Central memory CD8-positive, alpha-beta T cell (primary cell): ENCODE measurements at regions not wholly inside any gene's neighbourhood (a gene's known extent, or its start where the extent isn't known, plus 50 kb on each side); places are given as distances from the start of the nearest gene placed in this dataset.
A peak's percentile ranks its signal among the peaks of the same experiment; 100 is the strongest.

Source experiments
- ATAC-seq: fragments of 150-1000 bp; cut with Tn5 transposase; replicated peaks from 2 replicates; pipeline ENCODE4 v1.10.0; 2022; ENCODE audit warnings: mild to moderate bottlenecking, moderate FRiP score, moderate number of reproducible peaks; ENCODE audit not compliant: poor library complexity, severe bottlenecking; ENCODE audit errors: extremely low read depth
- DNase-seq, 2 donors: peaks; one replicate each; pipeline ENCODE4 v3.0.0; 2021; ENCODE audit warnings: low spot score in 2 of 2
- H3K27ac Mint-ChIP-seq: one replicate; pipeline ENCODE4 v1.8.0; 2022; ENCODE audit warnings: low read depth, mild to moderate bottlenecking, moderate library complexity, mixed read lengths
- H3K27me3 Mint-ChIP-seq: one replicate; pipeline ENCODE4 v1.8.0; 2022; ENCODE audit warnings: mixed read lengths
- H3K36me3 Mint-ChIP-seq: one replicate; pipeline ENCODE4 v1.8.0; 2022; ENCODE audit warnings: mild to moderate bottlenecking, moderate library complexity, mixed read lengths; ENCODE audit not compliant: insufficient read depth
- H3K4me1 Mint-ChIP-seq: one replicate; pipeline ENCODE4 v1.8.0; 2022; ENCODE audit warnings: mixed read lengths
- H3K4me3 Mint-ChIP-seq: one replicate; pipeline ENCODE4 v1.8.0; 2022; ENCODE audit warnings: mild to moderate bottlenecking, moderate library complexity, mixed read lengths
- H3K9me3 Mint-ChIP-seq: one replicate; pipeline ENCODE4 v1.8.0; 2022; ENCODE audit warnings: mixed read lengths

DNA sequence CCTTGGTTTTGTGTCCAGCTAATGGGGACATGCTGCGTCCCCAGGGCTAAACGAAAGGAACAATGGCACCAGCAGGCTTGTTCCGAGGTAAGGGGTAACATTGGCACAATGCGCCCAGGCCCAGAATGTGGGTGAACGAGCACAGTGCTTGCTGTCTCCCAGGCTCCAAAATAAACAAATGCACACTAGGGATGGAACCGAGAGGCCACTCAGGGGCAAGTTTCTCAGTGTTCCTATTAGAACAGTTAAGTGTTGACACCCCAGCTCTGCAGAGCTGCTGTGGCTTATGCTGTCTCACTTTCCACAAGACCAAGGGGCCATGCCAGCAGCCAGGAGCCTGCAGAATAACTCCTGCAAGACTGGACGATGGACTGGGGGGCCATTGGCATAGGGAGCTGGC is 492.4 kb downstream of the GADD45G start:
- Mint-ChIP-seq H3K4me3 (no peak overlapping the region), H3K27me3 (peaks cover 17% of the 10 kb centered on the region), H3K27ac (no peak overlapping the region), H3K4me1 (peaks cover 4% of the 10 kb centered on the region), H3K36me3 (peaks cover 3% of the 10 kb centered on the region), H3K9me3 (no peaks in the 10 kb centered on the region)
- no peak for ATAC-seq
- DNase-seq, result no peak

- H3K4me1 Mint-ChIP-seq, result no peaks in the 10 kb centered on the region
- no peak overlapping the region for H3K4me3 Mint-ChIP-seq
- H3K9me3 Mint-ChIP-seq, result no peaks in the 10 kb centered on the region
- no peaks in the 10 kb centered on the region for H3K36me3 Mint-ChIP-seq
- H3K27me3 Mint-ChIP-seq, result peaks cover 6% of the 10 kb centered on the region
- DNase-seq, result no peak
- H3K27ac Mint-ChIP-seq, result no peak overlapping the region
- ATAC-seq, result no peak
Measured at GRCh38 chr9:90098408-90098807, 493.6 kb downstream of the GADD45G start.

DNA sequence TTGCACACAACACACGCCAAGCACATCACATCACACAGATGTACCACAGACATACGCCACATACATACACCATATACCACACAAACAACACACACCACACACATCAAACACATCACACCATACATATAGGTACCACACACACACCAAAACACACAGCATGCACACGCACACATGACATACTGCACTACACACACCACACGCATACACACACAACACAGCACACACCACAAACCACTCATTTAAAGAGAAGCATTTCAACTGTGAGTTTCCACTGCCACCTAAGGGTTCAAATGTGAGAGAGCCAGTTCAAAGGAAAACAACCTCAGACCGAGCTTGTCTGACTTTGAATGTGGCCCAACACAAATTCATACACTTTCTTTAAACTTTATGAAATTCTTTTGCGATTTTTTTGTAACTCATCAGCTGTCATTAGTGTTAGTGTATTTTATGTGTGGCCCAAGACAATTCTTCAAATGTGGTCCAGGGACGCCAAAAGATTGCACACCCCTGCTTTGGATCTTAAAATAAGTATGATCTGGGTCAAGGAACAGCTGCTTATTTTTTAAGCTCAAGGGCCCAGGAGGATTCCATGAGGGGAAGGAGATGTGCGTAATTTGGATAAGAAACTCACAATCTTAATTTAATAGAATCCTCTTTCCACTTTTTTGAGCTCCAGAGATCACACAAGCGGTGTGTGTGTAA is 494.6 kb downstream of the GADD45G start:
- ATAC-seq (no peak), DNase-seq (no peak)
- no peak overlapping the region for H3K27ac Mint-ChIP-seq

DNA sequence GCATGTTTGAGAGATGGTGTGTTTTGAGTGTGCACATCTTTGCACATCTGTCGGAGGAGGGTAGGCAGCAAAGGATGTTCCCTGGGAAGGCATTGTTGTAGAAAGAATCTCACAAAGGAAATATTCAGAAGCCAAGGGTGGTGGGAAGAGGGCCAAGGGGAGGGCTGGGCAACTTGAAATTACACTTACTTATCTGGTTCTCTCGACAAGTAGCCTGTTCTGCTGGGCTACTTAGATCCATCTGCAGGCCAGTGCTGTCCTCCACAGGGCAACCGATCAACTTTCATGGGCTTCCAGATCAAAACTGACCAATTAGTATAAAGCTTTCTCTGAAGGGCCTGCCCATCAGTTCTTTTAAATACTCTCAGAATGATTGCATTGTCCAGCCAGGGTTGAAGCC is 495.2 kb downstream of the GADD45G start:
- DNase-seq, result no peak
- no peaks in the 10 kb centered on the region for H3K9me3 Mint-ChIP-seq
- H3K4me1 Mint-ChIP-seq, result no peaks in the 10 kb centered on the region
- no peaks in the 10 kb centered on the region for H3K36me3 Mint-ChIP-seq
- ATAC-seq, result no peak
- no peak overlapping the region for H3K27ac Mint-ChIP-seq
- no peak overlapping the region for H3K4me3 Mint-ChIP-seq
- no peaks in the 10 kb centered on the region for H3K27me3 Mint-ChIP-seq

More for the DNA sequence above, 494.6 kb downstream of the GADD45G start:
- Mint-ChIP-seq H3K4me3 (no peak overlapping the region), H3K36me3 (no peaks in the 10 kb centered on the region), H3K4me1 (no peaks in the 10 kb centered on the region), H3K27me3 (no peaks in the 10 kb centered on the region), H3K9me3 (no peaks in the 10 kb centered on the region)

GRCh38 chr9:90102292-90102901 is 497.6 kb downstream of the GADD45G start:
- H3K9me3 Mint-ChIP-seq, result no peaks in the 10 kb centered on the region
- no peaks in the 10 kb centered on the region for H3K36me3 Mint-ChIP-seq
- H3K27ac Mint-ChIP-seq, result no peak overlapping the region
- H3K27me3 Mint-ChIP-seq, result no peaks in the 10 kb centered on the region
- no peak overlapping the region for H3K4me3 Mint-ChIP-seq
- peak; percentile 93 for ATAC-seq
- H3K4me1 Mint-ChIP-seq, result no peaks in the 10 kb centered on the region
- peak; percentile 31 to 51 for DNase-seq

- no peaks in the 10 kb centered on the region for H3K9me3 Mint-ChIP-seq
- no peak overlapping the region for H3K27ac Mint-ChIP-seq
- no peak for DNase-seq
- H3K4me1 Mint-ChIP-seq, result no peaks in the 10 kb centered on the region
- H3K36me3 Mint-ChIP-seq, result no peaks in the 10 kb centered on the region
- ATAC-seq, result no peak
- H3K4me3 Mint-ChIP-seq, result no peak overlapping the region
- no peaks in the 10 kb centered on the region for H3K27me3 Mint-ChIP-seq
Measured at GRCh38 chr9:90103771-90104170, 499.0 kb downstream of the GADD45G start.

GRCh38 chr9:90105773-90106172 is 501.0 kb downstream of the GADD45G start:
- ATAC-seq (no peak), DNase-seq (no peak)
- Mint-ChIP-seq H3K4me1 (no peaks in the 10 kb centered on the region), H3K27ac (no peak overlapping the region), H3K36me3 (no peaks in the 10 kb centered on the region), H3K9me3 (no peaks in the 10 kb centered on the region), H3K4me3 (no peak overlapping the region), H3K27me3 (no peaks in the 10 kb centered on the region)

DNA sequence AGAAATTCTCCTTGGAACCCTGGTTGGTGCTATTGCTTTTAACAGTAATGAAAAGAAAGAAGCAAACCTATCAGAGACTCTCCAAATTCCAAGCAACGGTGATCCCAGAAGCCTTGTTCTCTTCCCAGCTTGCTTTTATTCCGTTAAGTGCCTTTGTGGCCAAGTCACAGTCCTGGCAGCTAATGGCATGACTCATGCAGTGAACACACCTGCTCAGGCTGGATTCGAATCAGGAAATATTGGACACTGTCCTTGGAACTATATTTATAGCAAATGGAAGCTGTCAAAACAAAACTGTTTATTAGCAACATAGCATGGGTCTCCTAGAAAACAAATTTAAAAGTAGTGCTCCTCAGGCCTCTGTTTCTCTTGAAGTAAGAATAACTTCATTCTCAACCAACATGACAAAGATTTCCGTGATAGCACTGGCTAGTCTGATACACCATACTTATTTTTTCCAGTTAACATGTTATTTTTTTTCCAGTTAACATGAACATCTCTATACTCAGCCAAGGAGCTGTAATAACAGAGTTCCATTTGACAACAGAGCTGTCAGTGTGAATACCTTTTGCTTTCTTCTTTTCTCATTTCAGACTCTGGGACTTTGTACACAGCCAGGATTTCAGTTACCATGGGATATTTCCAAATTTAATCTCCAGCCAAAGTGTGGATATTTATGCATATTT is 502.4 kb downstream of the GADD45G start:
- Mint-ChIP-seq H3K4me1 (no peaks in the 10 kb centered on the region), H3K9me3 (no peaks in the 10 kb centered on the region), H3K4me3 (no peak overlapping the region), H3K27ac (no peak overlapping the region), H3K27me3 (no peaks in the 10 kb centered on the region), H3K36me3 (no peaks in the 10 kb centered on the region)
- ATAC-seq, result no peak
- DNase-seq, result no peak

- H3K27me3 Mint-ChIP-seq, result peaks cover 2% of the 10 kb centered on the region
- H3K9me3 Mint-ChIP-seq, result no peaks in the 10 kb centered on the region
- H3K4me3 Mint-ChIP-seq, result no peak overlapping the region
Measured at GRCh38 chr9:90107726-90108655, 503.2 kb downstream of the GADD45G start.

DNA sequence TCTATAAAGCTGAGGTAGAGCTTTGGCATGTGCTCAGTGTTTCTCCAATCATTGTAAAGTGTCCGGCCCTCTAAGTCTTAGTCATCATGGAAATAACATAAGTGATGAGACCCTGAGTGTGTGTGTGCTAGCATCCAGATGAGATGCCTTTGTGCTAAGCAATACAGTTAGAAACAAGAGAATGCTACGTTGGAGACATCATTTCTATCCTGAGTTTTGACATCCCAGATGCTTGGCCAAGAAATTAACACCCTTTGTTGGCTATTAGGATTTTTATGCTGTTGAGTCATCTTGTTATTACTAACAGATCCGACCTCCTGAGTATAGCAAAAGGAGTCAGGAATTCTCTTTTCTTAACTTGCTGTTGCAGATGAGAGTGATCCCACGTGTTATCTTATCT is 508.0 kb downstream of the GADD45G start:
- no peak for DNase-seq
- H3K4me1 Mint-ChIP-seq, result no peaks in the 10 kb centered on the region
- H3K27ac Mint-ChIP-seq, result no peak overlapping the region
- H3K36me3 Mint-ChIP-seq, result no peaks in the 10 kb centered on the region
- H3K4me3 Mint-ChIP-seq, result no peak overlapping the region
- H3K9me3 Mint-ChIP-seq, result no peaks in the 10 kb centered on the region
- no peak for ATAC-seq
- H3K27me3 Mint-ChIP-seq, result peaks cover 28% of the 10 kb centered on the region

More at GRCh38 chr9:90107726-90108655, 503.2 kb downstream of the GADD45G start:
- ATAC-seq (no peak), DNase-seq (no peak)
- H3K27ac Mint-ChIP-seq, result no peak overlapping the region
- H3K36me3 Mint-ChIP-seq, result no peaks in the 10 kb centered on the region
- H3K4me1 Mint-ChIP-seq, result no peaks in the 10 kb centered on the region

DNA sequence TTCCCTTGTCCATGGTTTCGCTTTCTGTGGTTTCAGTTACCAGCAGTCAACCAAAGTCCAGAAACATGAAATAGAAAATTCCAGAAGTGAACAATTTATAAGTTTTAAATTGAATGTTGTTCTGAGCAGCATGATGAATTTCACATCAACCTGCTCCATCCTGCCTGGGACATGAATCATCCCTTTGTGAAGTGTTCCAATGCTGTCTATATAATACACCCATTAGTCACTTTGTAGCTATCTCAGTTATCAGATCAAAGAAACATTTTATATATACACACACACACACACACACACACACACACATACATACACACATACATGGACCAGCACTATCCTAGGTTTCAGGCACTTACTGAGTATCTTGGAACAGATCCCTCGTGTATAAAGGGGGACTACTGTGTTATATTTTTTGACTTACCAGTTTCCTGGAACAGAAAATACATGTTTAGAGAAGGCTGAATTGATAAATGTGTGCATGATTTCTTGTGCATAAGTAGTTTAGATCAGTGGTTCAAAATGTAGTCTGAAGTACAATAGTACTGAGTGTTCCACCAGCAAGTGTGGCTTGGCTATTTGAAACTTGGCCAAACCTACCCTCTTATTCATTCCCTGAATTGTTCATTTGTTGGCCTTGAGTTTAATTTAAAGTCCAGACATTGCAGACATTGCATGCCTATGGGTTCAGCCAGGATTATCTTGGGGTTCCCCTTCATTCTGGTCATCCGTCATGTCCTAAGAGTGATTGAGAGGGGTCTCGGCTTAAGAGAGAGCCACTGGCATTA is 510.0 kb downstream of the GADD45G start:
- Mint-ChIP-seq H3K27ac (no peak overlapping the region), H3K4me3 (no peak overlapping the region), H3K27me3 (peaks cover 38% of the 10 kb centered on the region), H3K4me1 (no peaks in the 10 kb centered on the region), H3K9me3 (no peaks in the 10 kb centered on the region), H3K36me3 (no peaks in the 10 kb centered on the region)
- DNase-seq (no peak), ATAC-seq (no peak)

GRCh38 chr9:90121762-90122161 is 517.0 kb downstream of the GADD45G start:
- Mint-ChIP-seq H3K27ac (no peak overlapping the region), H3K4me1 (no peaks in the 10 kb centered on the region)

More at GRCh38 chr9:90121762-90122161, 517.0 kb downstream of the GADD45G start:
- Mint-ChIP-seq H3K36me3 (no peaks in the 10 kb centered on the region), H3K9me3 (no peaks in the 10 kb centered on the region), H3K4me3 (no peak overlapping the region), H3K27me3 (peaks cover 36% of the 10 kb centered on the region)
- DNase-seq (no peak), ATAC-seq (no peak)
